Stimulated activated CD4-positive, alpha-beta T cell treated with anti-CD3 and anti-CD28 coated beads, Interleukin-15, amount 100 ng/mL, for 1 hour (primary cell): ENCODE measurements at regions not wholly inside any gene's neighbourhood (a gene's known extent, or its start where the extent isn't known, plus 50 kb on each side); places are given as distances from the start of the nearest gene placed in this dataset.
"Not testable (repeated sequence)": the region's sequence is repeated elsewhere in the genome, so short reads cannot be mapped to it uniquely, and the experiment has no call there.

ENCODE experiments used
- DNase-seq, 2 donors: peaks; one replicate each; pipeline ENCODE4 v3.0.0-alpha.2; 2020; ENCODE audit warnings: low read depth in 1 of 2, low spot score in 1 of 2

GRCh38 chr3:18988614-18989229, 159.6 kb upstream of the KCNH8 start:
- no peak for DNase-seq

- no peak for DNase-seq
Measured at GRCh38 chr3:18987862-18988447, 160.4 kb upstream of the KCNH8 start.

- DNase-seq: no peak
Measured at GRCh38 chr3:18987070-18987469, 161.2 kb upstream of the KCNH8 start.

GRCh38 chr3:18982920-18983319, 165.4 kb upstream of the KCNH8 start:
- DNase-seq: no peak

- not testable (repeated sequence) for DNase-seq
Measured at GRCh38 chr3:18976102-18976501, 172.2 kb upstream of the KCNH8 start.

- DNase-seq: no peak
Measured at GRCh38 chr3:18968120-18968519, 180.2 kb upstream of the KCNH8 start.

- no peak for DNase-seq
Measured at GRCh38 chr3:18965781-18966180, 182.5 kb upstream of the KCNH8 start.

- no peak for DNase-seq
Measured at GRCh38 chr3:18964640-18965039, 183.7 kb upstream of the KCNH8 start.

- DNase-seq: no peak
Measured at GRCh38 chr3:18951333-18951732, 197.0 kb upstream of the KCNH8 start.

GRCh38 chr3:18946524-18946923, 201.8 kb upstream of the KCNH8 start:
- no peak for DNase-seq

- no peak for DNase-seq
Measured at GRCh38 chr3:18937574-18937973, 210.7 kb upstream of the KCNH8 start.

GRCh38 chr3:18919158-18919557, 229.2 kb upstream of the KCNH8 start:
- DNase-seq: no peak

GRCh38 chr3:18917923-18918322, 230.4 kb upstream of the KCNH8 start:
- no peak for DNase-seq

GRCh38 chr3:18902081-18902793, 246.1 kb upstream of the KCNH8 start:
- no peak for DNase-seq

- DNase-seq: no peak
Measured at GRCh38 chr3:18901571-18901970, 246.7 kb upstream of the KCNH8 start.

GRCh38 chr3:18900994-18901393, 247.3 kb upstream of the KCNH8 start:
- DNase-seq: no peak

- no peak for DNase-seq
Measured at GRCh38 chr3:18898911-18899310, 249.4 kb upstream of the KCNH8 start.

GRCh38 chr3:18892756-18893155, 255.6 kb upstream of the KCNH8 start:
- DNase-seq: no peak

- no peak for DNase-seq
Measured at GRCh38 chr3:18892047-18892446, 256.3 kb upstream of the KCNH8 start.

GRCh38 chr3:18891641-18892040, 256.7 kb upstream of the KCNH8 start:
- no peak for DNase-seq

GRCh38 chr3:18890449-18890848, 257.9 kb upstream of the KCNH8 start:
- no peak for DNase-seq

GRCh38 chr3:18888819-18889218, 259.5 kb upstream of the KCNH8 start:
- no peak for DNase-seq

- no peak for DNase-seq
Measured at GRCh38 chr3:18888370-18888769, 259.9 kb upstream of the KCNH8 start.
